ENCODE measurements at regions not wholly inside any gene's neighbourhood (a gene's known extent, or its start where the extent isn't known, plus 50 kb on each side); places are given as distances from the start of the nearest gene placed in this dataset.

DNA sequence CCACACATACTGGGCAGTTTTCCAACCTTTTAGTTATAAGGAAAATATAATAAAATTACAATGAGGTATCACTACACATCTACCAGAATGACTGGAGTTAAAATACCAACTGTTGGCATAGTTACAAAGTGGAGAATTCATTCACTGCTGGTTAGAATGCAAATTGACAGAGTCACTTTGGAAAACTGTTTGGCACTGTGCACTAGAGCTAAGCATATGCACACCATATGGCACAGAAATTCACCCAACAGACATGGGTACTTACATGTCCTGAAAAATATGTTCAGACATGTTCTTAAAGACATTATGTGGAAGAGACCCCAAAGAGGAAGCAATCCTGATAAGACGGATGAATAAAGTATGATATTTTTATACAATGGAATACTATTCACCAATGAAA lies 686.1 kb upstream of the RAB6C start:
- no peak for DNase-seq
- Histone ChIP-seq H3K4me3 (ENCODE audit: low read length) (no peak overlapping the region), H3K27ac (ENCODE audit: low read depth, low read length) (no peak overlapping the region), H3K4me1 (ENCODE audit: insufficient read depth, low read length) (no peaks in the 10 kb centered on the region), H3K27me3 (ENCODE audit: insufficient read depth, low read length, poor library complexity, severe bottlenecking) (no peaks in the 10 kb centered on the region), H3K9me3 (ENCODE audit: low read length) (no peaks in the 10 kb centered on the region), H3K36me3 (ENCODE audit: insufficient read depth, low read length) (no peaks in the 10 kb centered on the region)
- Mint-ChIP-seq H3K27ac (no peak overlapping the region), H3K4me3 (no peak overlapping the region), H3K36me3 (no peaks in the 10 kb centered on the region), H3K4me1 (no peaks in the 10 kb centered on the region), H3K27me3 (peaks cover 0 to 7% of the 10 kb centered on the region in 2 donors), H3K9me3 (peaks cover 0 to 8% (median 3%) of the 10 kb centered on the region in 5 donors)
- ChIA-PET POLR2A (no interaction called here), CTCF (no interaction called here)

DNA sequence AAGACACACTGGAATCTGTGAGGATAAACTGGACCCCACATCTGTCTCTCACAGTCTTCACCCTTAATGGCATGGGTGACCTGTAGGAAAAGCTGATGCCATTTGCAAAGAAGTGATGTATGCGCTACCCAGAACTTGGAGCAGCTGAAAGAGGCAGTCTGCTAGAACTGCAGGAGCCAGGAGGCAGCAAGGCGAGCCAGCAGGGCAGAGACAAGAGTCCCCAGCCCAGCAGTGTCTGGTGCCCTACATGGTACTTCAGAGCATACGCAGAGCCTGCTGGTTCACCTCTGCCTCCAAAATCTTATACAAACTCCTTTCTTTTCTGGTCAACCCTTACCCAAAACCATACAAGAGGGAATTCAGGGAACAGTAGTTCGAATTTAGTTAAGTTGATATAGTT lies 683.1 kb upstream of the RAB6C start:
- H3K4me3 Mint-ChIP-seq, result no peak overlapping the region

DNA sequence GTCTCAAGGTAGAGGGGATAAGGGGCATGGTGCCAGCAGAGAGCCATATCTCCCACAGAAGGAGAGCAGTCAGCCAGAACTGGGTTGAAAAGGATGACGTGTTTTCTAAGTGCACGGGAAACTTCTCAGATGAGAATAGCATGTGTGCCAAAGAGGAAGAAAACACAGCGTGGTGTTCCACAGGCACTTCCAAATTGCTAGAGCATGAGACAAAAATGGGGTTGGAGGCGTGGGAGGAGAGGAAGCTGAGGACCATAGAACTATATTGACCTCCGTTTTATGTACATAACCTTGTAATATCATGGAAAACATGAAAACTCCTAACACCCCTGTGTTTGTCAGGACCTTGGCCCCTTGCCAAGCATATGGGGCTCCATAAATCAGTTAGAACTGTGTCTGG lies 682.7 kb upstream of the RAB6C start:
- H3K4me1 ChIP-seq (ENCODE audit: insufficient read depth, low read length), result no peaks in the 10 kb centered on the region
- ChIA-PET CTCF (no interaction called here), POLR2A (no interaction called here)
- no peaks in the 10 kb centered on the region for H3K36me3 ChIP-seq (ENCODE audit: insufficient read depth, low read length)
- no peak overlapping the region for H3K27ac ChIP-seq (ENCODE audit: low read depth, low read length)
- Mint-ChIP-seq H3K36me3 (no peaks in the 10 kb centered on the region), H3K9me3 (peaks cover 0 to 7% (median 3%) of the 10 kb centered on the region in 5 donors), H3K4me3 (no peak overlapping the region), H3K4me1 (no peaks in the 10 kb centered on the region), H3K27me3 (peaks cover 0 to 7% of the 10 kb centered on the region in 2 donors), H3K27ac (no peak overlapping the region)
- no peaks in the 10 kb centered on the region for H3K27me3 ChIP-seq (ENCODE audit: insufficient read depth, low read length, poor library complexity, severe bottlenecking)
- DNase-seq, result no peak
- no peaks in the 10 kb centered on the region for H3K9me3 ChIP-seq (ENCODE audit: low read length)
- H3K4me3 ChIP-seq (ENCODE audit: low read length), result no peak overlapping the region

More for the DNA sequence above, 683.1 kb upstream of the RAB6C start:
- Histone ChIP-seq H3K9me3 (ENCODE audit: low read length) (no peaks in the 10 kb centered on the region), H3K27me3 (ENCODE audit: insufficient read depth, low read length, poor library complexity, severe bottlenecking) (no peaks in the 10 kb centered on the region), H3K4me1 (ENCODE audit: insufficient read depth, low read length) (no peaks in the 10 kb centered on the region), H3K27ac (ENCODE audit: low read depth, low read length) (no peak overlapping the region), H3K36me3 (ENCODE audit: insufficient read depth, low read length) (no peaks in the 10 kb centered on the region), H3K4me3 (ENCODE audit: low read length) (no peak overlapping the region)
- ChIA-PET CTCF (no interaction called here), POLR2A (no interaction called here)
- no peaks in the 10 kb centered on the region for H3K36me3 Mint-ChIP-seq
- peaks cover 0 to 9% (median 3%) of the 10 kb centered on the region in 5 donors for H3K9me3 Mint-ChIP-seq
- no peak overlapping the region for H3K27ac Mint-ChIP-seq
- H3K4me1 Mint-ChIP-seq, result no peaks in the 10 kb centered on the region
- DNase-seq, result no peak
- peaks cover 0 to 7% of the 10 kb centered on the region in 2 donors for H3K27me3 Mint-ChIP-seq

DNA sequence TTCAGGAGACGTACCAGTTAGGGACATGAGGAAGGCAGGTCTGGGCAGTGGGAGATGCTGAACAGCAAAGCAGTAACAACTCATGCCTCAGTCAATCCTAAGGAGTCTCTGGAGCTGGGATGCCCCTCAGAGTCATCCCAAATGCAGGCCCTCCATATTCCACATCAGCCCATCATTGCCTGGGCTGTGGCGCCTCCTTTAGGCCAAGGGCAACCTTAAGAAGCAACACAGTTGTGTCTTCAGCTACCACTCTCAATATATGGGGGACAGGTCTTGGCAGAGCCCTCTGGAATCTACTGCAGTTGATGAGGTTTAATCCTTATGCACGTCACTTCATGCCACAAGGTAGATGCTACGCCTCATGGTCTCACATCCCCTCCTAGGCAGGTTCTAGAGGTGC lies 682.0 kb upstream of the RAB6C start:
- no peaks in the 10 kb centered on the region for H3K36me3 Mint-ChIP-seq
- CTCF ChIA-PET, result no interaction called here
- Histone ChIP-seq H3K27ac (ENCODE audit: low read depth, low read length) (no peak overlapping the region), H3K4me3 (ENCODE audit: low read length) (no peak overlapping the region), H3K36me3 (ENCODE audit: insufficient read depth, low read length) (no peaks in the 10 kb centered on the region), H3K9me3 (ENCODE audit: low read length) (no peaks in the 10 kb centered on the region), H3K27me3 (ENCODE audit: insufficient read depth, low read length, poor library complexity, severe bottlenecking) (no peaks in the 10 kb centered on the region), H3K4me1 (ENCODE audit: insufficient read depth, low read length) (no peaks in the 10 kb centered on the region)
- H3K27ac Mint-ChIP-seq, result no peak overlapping the region
- H3K4me3 Mint-ChIP-seq, result no peak overlapping the region
- peaks cover 0 to 7% of the 10 kb centered on the region in 2 donors for H3K27me3 Mint-ChIP-seq
- peaks cover 0 to 7% (median under 1%) of the 10 kb centered on the region in 5 donors for H3K9me3 Mint-ChIP-seq
- no peak for DNase-seq
- POLR2A ChIA-PET, result no interaction called here
- no peaks in the 10 kb centered on the region for H3K4me1 Mint-ChIP-seq

- H3K4me3 Mint-ChIP-seq, result no peak overlapping the region
- ChIA-PET CTCF (no interaction called here), POLR2A (no interaction called here)
- H3K4me1 Mint-ChIP-seq, result no peaks in the 10 kb centered on the region
- peak overlapping the region in 1 of 8 donors; percentile 43 for H3K27ac Mint-ChIP-seq
- peaks cover 0 to 4% (median 2%) of the 10 kb centered on the region in 5 donors for H3K9me3 Mint-ChIP-seq
- peaks cover 0 to 7% of the 10 kb centered on the region in 2 donors for H3K27me3 Mint-ChIP-seq
- Histone ChIP-seq H3K36me3 (ENCODE audit: insufficient read depth, low read length) (no peaks in the 10 kb centered on the region), H3K4me1 (ENCODE audit: insufficient read depth, low read length) (no peaks in the 10 kb centered on the region), H3K9me3 (ENCODE audit: low read length) (no peaks in the 10 kb centered on the region), H3K4me3 (ENCODE audit: low read length) (no peak overlapping the region), H3K27ac (ENCODE audit: low read depth, low read length) (no peak overlapping the region), H3K27me3 (ENCODE audit: insufficient read depth, low read length, poor library complexity, severe bottlenecking) (no peaks in the 10 kb centered on the region)
- no peaks in the 10 kb centered on the region for H3K36me3 Mint-ChIP-seq
- DNase-seq, result no peak
Measured at GRCh38 chr2:129299338-129299737, 680.1 kb upstream of the RAB6C start.

GRCh38 chr2:129299756-129300155 lies 679.7 kb upstream of the RAB6C start:
- CTCF ChIA-PET, result no interaction called here
- no peak overlapping the region for H3K4me3 ChIP-seq (ENCODE audit: low read length)
- Mint-ChIP-seq H3K27ac (no peak overlapping the region), H3K27me3 (peaks cover 0 to 7% of the 10 kb centered on the region in 2 donors), H3K4me1 (no peaks in the 10 kb centered on the region), H3K9me3 (peaks cover 0 to 4% (median 2%) of the 10 kb centered on the region in 5 donors), H3K4me3 (no peak overlapping the region), H3K36me3 (no peaks in the 10 kb centered on the region)
- H3K36me3 ChIP-seq (ENCODE audit: insufficient read depth, low read length), result no peaks in the 10 kb centered on the region
- H3K27ac ChIP-seq (ENCODE audit: low read depth, low read length), result no peak overlapping the region
- POLR2A ChIA-PET, result no interaction called here
- no peaks in the 10 kb centered on the region for H3K4me1 ChIP-seq (ENCODE audit: insufficient read depth, low read length)
- DNase-seq, result no peak
- no peaks in the 10 kb centered on the region for H3K9me3 ChIP-seq (ENCODE audit: low read length)
- H3K27me3 ChIP-seq (ENCODE audit: insufficient read depth, low read length, poor library complexity, severe bottlenecking), result no peaks in the 10 kb centered on the region

- no peaks in the 10 kb centered on the region for H3K36me3 Mint-ChIP-seq
- no peaks in the 10 kb centered on the region for H3K4me1 Mint-ChIP-seq
- ChIA-PET CTCF (no interaction called here), POLR2A (no interaction called here)
- no peak overlapping the region for H3K4me3 Mint-ChIP-seq
- no peaks in the 10 kb centered on the region for H3K9me3 ChIP-seq (ENCODE audit: low read length)
- H3K27me3 ChIP-seq (ENCODE audit: insufficient read depth, low read length, poor library complexity, severe bottlenecking), result no peaks in the 10 kb centered on the region
- H3K36me3 ChIP-seq (ENCODE audit: insufficient read depth, low read length), result no peaks in the 10 kb centered on the region
- no peak overlapping the region for H3K27ac ChIP-seq (ENCODE audit: low read depth, low read length)
- H3K27me3 Mint-ChIP-seq, result peaks cover 0 to 7% of the 10 kb centered on the region in 2 donors
- no peak overlapping the region for H3K4me3 ChIP-seq (ENCODE audit: low read length)
- no peaks in the 10 kb centered on the region for H3K4me1 ChIP-seq (ENCODE audit: insufficient read depth, low read length)
- no peak for DNase-seq
- H3K27ac Mint-ChIP-seq, result no peak overlapping the region
- H3K9me3 Mint-ChIP-seq, result peaks cover 0 to 4% (median 2%) of the 10 kb centered on the region in 5 donors
Measured at GRCh38 chr2:129300456-129300855, 679.0 kb upstream of the RAB6C start.

GRCh38 chr2:129301431-129301913 lies 678.0 kb upstream of the RAB6C start:
- no peaks in the 10 kb centered on the region for H3K9me3 ChIP-seq (ENCODE audit: low read length)
- H3K36me3 ChIP-seq (ENCODE audit: insufficient read depth, low read length), result no peaks in the 10 kb centered on the region
- H3K27ac ChIP-seq (ENCODE audit: low read depth, low read length), result no peak overlapping the region
- CTCF ChIA-PET, result no interaction called here
- no peak overlapping the region for H3K4me3 ChIP-seq (ENCODE audit: low read length)
- Mint-ChIP-seq H3K4me3 (no peak overlapping the region), H3K27me3 (peaks cover 0 to 6% of the 10 kb centered on the region in 2 donors), H3K9me3 (peaks cover 0 to 4% (median 2%) of the 10 kb centered on the region in 5 donors), H3K36me3 (no peaks in the 10 kb centered on the region), H3K27ac (no peak overlapping the region), H3K4me1 (no peaks in the 10 kb centered on the region)
- DNase-seq, result no peak
- H3K4me1 ChIP-seq (ENCODE audit: insufficient read depth, low read length), result no peaks in the 10 kb centered on the region
- H3K27me3 ChIP-seq (ENCODE audit: insufficient read depth, low read length, poor library complexity, severe bottlenecking), result no peaks in the 10 kb centered on the region
- POLR2A ChIA-PET, result no interaction called here

DNA sequence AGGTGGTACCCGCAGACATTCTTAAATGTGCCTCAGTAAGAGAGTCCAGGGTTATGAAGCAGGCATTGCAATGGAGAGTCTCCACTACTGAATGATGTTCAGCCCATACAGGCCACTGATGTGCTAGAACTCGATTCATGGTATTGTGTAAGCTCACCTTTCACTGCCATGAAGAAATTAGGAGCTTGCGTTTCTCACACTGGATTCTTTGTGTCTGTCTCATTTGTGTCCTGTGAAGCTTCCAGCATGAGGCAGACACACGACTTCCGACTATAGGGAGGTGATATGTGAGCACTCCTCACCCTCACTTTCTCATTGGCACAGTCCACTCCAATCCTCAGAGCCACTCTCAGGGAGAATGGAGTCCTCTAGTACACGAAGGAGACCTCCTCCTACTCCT lies 677.4 kb upstream of the RAB6C start:
- no peaks in the 10 kb centered on the region for H3K4me1 Mint-ChIP-seq
- no peaks in the 10 kb centered on the region for H3K27me3 ChIP-seq (ENCODE audit: insufficient read depth, low read length, poor library complexity, severe bottlenecking)
- POLR2A ChIA-PET, result no interaction called here
- no peak overlapping the region for H3K4me3 Mint-ChIP-seq
- no peaks in the 10 kb centered on the region for H3K4me1 ChIP-seq (ENCODE audit: insufficient read depth, low read length)
- H3K4me3 ChIP-seq (ENCODE audit: low read length), result no peak overlapping the region
- peaks cover 0 to 4% (median 2%) of the 10 kb centered on the region in 5 donors for H3K9me3 Mint-ChIP-seq
- no peak overlapping the region for H3K27ac Mint-ChIP-seq
- CTCF ChIA-PET, result no interaction called here
- H3K36me3 ChIP-seq (ENCODE audit: insufficient read depth, low read length), result no peaks in the 10 kb centered on the region
- no peaks in the 10 kb centered on the region for H3K36me3 Mint-ChIP-seq
- DNase-seq, result no peak
- no peak overlapping the region for H3K27ac ChIP-seq (ENCODE audit: low read depth, low read length)
- no peaks in the 10 kb centered on the region for H3K9me3 ChIP-seq (ENCODE audit: low read length)
- H3K27me3 Mint-ChIP-seq, result peaks cover 0 to 4% of the 10 kb centered on the region in 2 donors
